ENCODE measurements at regions not wholly inside any gene's neighbourhood (a gene's known extent, or its start where the extent isn't known, plus 50 kb on each side); places are given as distances from the start of the nearest gene placed in this dataset.
A peak's percentile ranks its signal among the peaks of the same experiment; 100 is the strongest.
"Not testable (repeated sequence)": the region's sequence is repeated elsewhere in the genome, so short reads cannot be mapped to it uniquely, and the experiment has no call there.

GRCh38 chr3:71961891-71962290 lies 176.9 kb upstream of the PROK2 start:
- DNase-seq, result no peak

- no peak for DNase-seq
These were observed 176.4 kb upstream of the PROK2 start for GRCh38 chr3:71961378-71961777.

GRCh38 chr3:71958533-71958932 lies 173.6 kb upstream of the PROK2 start:
- no peak for DNase-seq

GRCh38 chr3:71956716-71957115 lies 171.8 kb upstream of the PROK2 start:
- no peak for DNase-seq

GRCh38 chr3:71956069-71956340 lies 171.1 kb upstream of the PROK2 start:
- no peak for DNase-seq

GRCh38 chr3:71955240-71956068 lies 170.5 kb upstream of the PROK2 start:
- peak; percentile 85 for DNase-seq

- no peak for DNase-seq
These were observed 166.9 kb upstream of the PROK2 start for GRCh38 chr3:71951842-71952241.

- DNase-seq, result no peak
These were observed 166.4 kb upstream of the PROK2 start for GRCh38 chr3:71951361-71951760.

GRCh38 chr3:71949442-71949841 lies 164.5 kb upstream of the PROK2 start:
- peak; percentile 40 for DNase-seq

GRCh38 chr3:71944482-71945065 lies 159.6 kb upstream of the PROK2 start:
- DNase-seq, result no peak

GRCh38 chr3:71942432-71943187 lies 157.7 kb upstream of the PROK2 start:
- no peak for DNase-seq

- DNase-seq, result no peak
These were observed 155.5 kb upstream of the PROK2 start for GRCh38 chr3:71940486-71940885.

- DNase-seq, result not testable (repeated sequence)
These were observed 153.1 kb upstream of the PROK2 start for GRCh38 chr3:71938081-71938480.

GRCh38 chr3:71936681-71937080 lies 151.7 kb upstream of the PROK2 start:
- no peak for DNase-seq

GRCh38 chr3:71934520-71935270 lies 149.7 kb upstream of the PROK2 start:
- no peak for DNase-seq

- no peak for DNase-seq
These were observed 147.0 kb upstream of the PROK2 start for GRCh38 chr3:71931922-71932321.

- no peak for DNase-seq
These were observed 145.4 kb upstream of the PROK2 start for GRCh38 chr3:71930056-71930991.

GRCh38 chr3:71928212-71928611 lies 143.3 kb upstream of the PROK2 start:
- no peak for DNase-seq

- DNase-seq, result no peak
These were observed 142.6 kb upstream of the PROK2 start for GRCh38 chr3:71927505-71928066.

GRCh38 chr3:71926616-71927015 lies 141.7 kb upstream of the PROK2 start:
- DNase-seq, result no peak

GRCh38 chr3:71926262-71926600 lies 141.3 kb upstream of the PROK2 start:
- no peak for DNase-seq

All from left hindlimb (tissue), 1 donor.